ENCODE measurements at regions not wholly inside any gene's neighbourhood (a gene's known extent, or its start where the extent isn't known, plus 50 kb on each side); places are given as distances from the start of the nearest gene placed in this dataset.
"Not testable (repeated sequence)": the region's sequence is repeated elsewhere in the genome, so short reads cannot be mapped to it uniquely, and the experiment has no call there.

DNA sequence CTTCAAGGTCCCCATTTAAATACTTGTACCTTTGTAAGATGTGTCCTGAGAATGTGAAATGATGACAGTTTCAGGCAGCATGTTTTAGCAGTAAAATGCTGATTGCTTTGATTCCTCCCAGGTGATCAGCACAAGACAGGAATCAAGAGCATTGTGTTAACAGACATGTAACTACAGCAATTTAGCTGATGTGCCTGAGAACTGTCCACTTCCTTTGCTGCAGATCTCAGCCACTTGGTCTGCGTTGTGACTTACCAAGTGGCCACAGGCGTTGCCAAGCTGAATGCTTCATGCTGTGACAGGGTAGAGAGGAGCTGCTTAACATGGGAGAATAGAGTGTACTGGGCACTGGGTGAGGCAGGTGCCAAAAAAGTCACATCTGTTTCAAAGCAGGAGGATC lies 767.0 kb upstream of the POU3F2 start:
- no peak overlapping the region for H3K4me3 Mint-ChIP-seq
- H3K27ac Mint-ChIP-seq, result no peak overlapping the region
- H3K27me3 Mint-ChIP-seq, result peaks cover 3% of the 10 kb centered on the region
- H3K9me3 Mint-ChIP-seq, result no peaks in the 10 kb centered on the region
- H3K4me1 Mint-ChIP-seq (ENCODE audit: unreplicated experiment), result no peaks in the 10 kb centered on the region
- no peaks in the 10 kb centered on the region for H3K36me3 Mint-ChIP-seq
- TF ChIP-seq, protein P1, sequence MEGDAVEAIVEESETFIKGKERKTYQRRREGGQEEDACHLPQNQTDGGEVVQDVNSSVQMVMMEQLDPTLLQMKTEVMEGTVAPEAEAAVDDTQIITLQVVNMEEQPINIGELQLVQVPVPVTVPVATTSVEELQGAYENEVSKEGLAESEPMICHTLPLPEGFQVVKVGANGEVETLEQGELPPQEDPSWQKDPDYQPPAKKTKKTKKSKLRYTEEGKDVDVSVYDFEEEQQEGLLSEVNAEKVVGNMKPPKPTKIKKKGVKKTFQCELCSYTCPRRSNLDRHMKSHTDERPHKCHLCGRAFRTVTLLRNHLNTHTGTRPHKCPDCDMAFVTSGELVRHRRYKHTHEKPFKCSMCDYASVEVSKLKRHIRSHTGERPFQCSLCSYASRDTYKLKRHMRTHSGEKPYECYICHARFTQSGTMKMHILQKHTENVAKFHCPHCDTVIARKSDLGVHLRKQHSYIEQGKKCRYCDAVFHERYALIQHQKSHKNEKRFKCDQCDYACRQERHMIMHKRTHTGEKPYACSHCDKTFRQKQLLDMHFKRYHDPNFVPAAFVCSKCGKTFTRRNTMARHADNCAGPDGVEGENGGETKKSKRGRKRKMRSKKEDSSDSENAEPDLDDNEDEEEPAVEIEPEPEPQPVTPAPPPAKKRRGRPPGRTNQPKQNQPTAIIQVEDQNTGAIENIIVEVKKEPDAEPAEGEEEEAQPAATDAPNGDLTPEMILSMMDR (conservative IDR thresholded peaks at IDR 0.05), result no peak
- DNase-seq (ENCODE audit: extremely low spot score, unreplicated experiment), result no peak

- not testable (repeated sequence) for H3K4me1 Mint-ChIP-seq (ENCODE audit: unreplicated experiment); H3K9me3 Mint-ChIP-seq; H3K27ac Mint-ChIP-seq; H3K27me3 Mint-ChIP-seq; DNase-seq (ENCODE audit: extremely low spot score, unreplicated experiment); H3K4me3 Mint-ChIP-seq; H3K36me3 Mint-ChIP-seq
Measured at GRCh38 chr6:98088537-98088936, 745.8 kb upstream of the POU3F2 start.

- Mint-ChIP-seq H3K27ac (no peak overlapping the region), H3K27me3 (no peaks in the 10 kb centered on the region), H3K9me3 (peaks cover 4% of the 10 kb centered on the region), H3K36me3 (no peaks in the 10 kb centered on the region), H3K4me3 (no peak overlapping the region), H3K4me1 (ENCODE audit: unreplicated experiment) (no peaks in the 10 kb centered on the region)
- DNase-seq (ENCODE audit: extremely low spot score, unreplicated experiment), result no peak
- TF ChIP-seq, protein P1 (conservative IDR thresholded peaks at IDR 0.05), result no peak
Measured at GRCh38 chr6:98092331-98092730, 742.0 kb upstream of the POU3F2 start.

DNA sequence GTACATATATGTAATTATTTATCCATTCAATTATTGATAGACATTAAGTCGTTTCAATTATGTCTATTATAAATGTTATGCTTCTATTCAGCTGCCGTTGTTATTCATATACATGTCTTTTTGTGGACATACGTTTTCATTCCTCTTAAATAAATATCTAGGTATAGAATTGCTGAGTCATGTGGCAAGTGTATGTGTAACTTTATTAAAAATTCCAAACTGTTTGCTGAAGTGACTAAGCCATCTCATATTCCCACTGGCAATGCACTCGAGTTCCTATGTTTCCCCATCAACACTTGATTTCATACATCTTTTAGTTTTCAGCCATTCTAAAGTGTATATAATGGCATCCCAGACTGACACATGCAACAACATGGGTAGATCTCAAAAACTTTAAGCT lies 739.7 kb upstream of the POU3F2 start:
- H3K9me3 Mint-ChIP-seq, result peaks cover 3% of the 10 kb centered on the region
- no peaks in the 10 kb centered on the region for H3K27me3 Mint-ChIP-seq
- no peaks in the 10 kb centered on the region for H3K36me3 Mint-ChIP-seq
- H3K4me3 Mint-ChIP-seq, result no peak overlapping the region
- TF ChIP-seq, protein P1 (conservative IDR thresholded peaks at IDR 0.05), result no peak
- no peak overlapping the region for H3K27ac Mint-ChIP-seq
- H3K4me1 Mint-ChIP-seq (ENCODE audit: unreplicated experiment), result no peaks in the 10 kb centered on the region
- no peak for DNase-seq (ENCODE audit: extremely low spot score, unreplicated experiment)

DNA sequence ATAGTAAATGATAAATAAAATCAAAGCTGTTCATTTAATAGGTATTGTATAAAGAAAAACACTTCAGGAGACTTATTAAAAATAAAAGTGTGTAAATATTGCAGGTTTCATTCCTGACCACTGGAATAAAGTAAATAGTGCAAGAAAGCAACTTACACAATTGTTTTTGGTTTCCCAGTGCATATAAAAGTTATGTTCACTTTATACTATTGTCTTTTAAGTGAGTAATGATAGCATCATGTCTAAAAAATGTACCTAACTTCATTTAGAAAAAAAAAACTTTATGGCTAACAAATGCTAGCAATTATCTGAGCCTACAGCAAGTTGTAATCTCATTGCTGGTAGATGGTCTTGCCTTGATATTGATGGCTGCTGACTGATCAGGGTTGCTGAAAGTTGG lies 726.6 kb upstream of the POU3F2 start:
- H3K4me1 Mint-ChIP-seq (ENCODE audit: unreplicated experiment), result no peaks in the 10 kb centered on the region

GRCh38 chr6:98116455-98116854 lies 717.9 kb upstream of the POU3F2 start:
- H3K4me1 Mint-ChIP-seq (ENCODE audit: unreplicated experiment), result no peaks in the 10 kb centered on the region
- DNase-seq (ENCODE audit: extremely low spot score, unreplicated experiment), result no peak
- TF ChIP-seq, protein P1 (conservative IDR thresholded peaks at IDR 0.05), result no peak
- H3K4me3 Mint-ChIP-seq, result no peak overlapping the region
- H3K27me3 Mint-ChIP-seq, result no peaks in the 10 kb centered on the region
- no peaks in the 10 kb centered on the region for H3K9me3 Mint-ChIP-seq
- no peak overlapping the region for H3K27ac Mint-ChIP-seq
- H3K36me3 Mint-ChIP-seq, result no peaks in the 10 kb centered on the region

More for the DNA sequence above, 726.6 kb upstream of the POU3F2 start:
- Mint-ChIP-seq H3K27me3 (no peaks in the 10 kb centered on the region), H3K36me3 (no peaks in the 10 kb centered on the region), H3K9me3 (peaks cover 4% of the 10 kb centered on the region), H3K4me3 (no peak overlapping the region), H3K27ac (no peak overlapping the region)
- no peak for DNase-seq (ENCODE audit: extremely low spot score, unreplicated experiment)
- TF ChIP-seq, protein P1 (conservative IDR thresholded peaks at IDR 0.05), result no peak

All from type B pancreatic cell (in vitro differentiated cells).